Ishikawa (cell line): ENCODE measurements at regions not wholly inside any gene's neighbourhood (a gene's known extent, or its start where the extent isn't known, plus 50 kb on each side); places are given as distances from the start of the nearest gene placed in this dataset.

ENCODE experiments used
- EGR1 ChIP-seq: IDR thresholded peaks from 2 replicates; pipeline ENCODE4 v1.6.1; 2012
- EP300 ChIP-seq: IDR thresholded peaks from 2 replicates; pipeline ENCODE4 v1.6.1; 2012; ENCODE audit warnings: borderline replicate concordance
- MAX ChIP-seq: IDR thresholded peaks from 2 replicates; pipeline ENCODE4 v1.6.1; 2012
- RAD21 ChIP-seq: IDR thresholded peaks from 2 replicates; pipeline ENCODE4 v1.6.1; 2012; ENCODE audit warnings: low read depth
- TAF1 ChIP-seq: IDR thresholded peaks from 2 replicates; pipeline ENCODE4 v1.6.1; 2012; ENCODE audit warnings: low read depth, mild to moderate bottlenecking
- TCF12 ChIP-seq: IDR thresholded peaks from 2 replicates; pipeline ENCODE4 v1.6.1; 2012; ENCODE audit warnings: low read depth

- TF ChIP-seq MAX (no peak), TCF12 (no peak), EGR1 (no peak), EP300 (no peak), RAD21 (no peak), TAF1 (no peak)
These were observed 213.7 kb downstream of the MYCN start for GRCh38 chr2:16154061-16154460.
